HG03280 (cell line): ENCODE measurements at regions not wholly inside any gene's neighbourhood (a gene's known extent, or its start where the extent isn't known, plus 50 kb on each side); places are given as distances from the start of the nearest gene placed in this dataset.

Source experiments
- ATAC-seq: cut with Tn5 transposase; IDR thresholded peaks from one replicate; pipeline ENCODE4 v1.9.1; 2021; ENCODE audit warnings: mild to moderate bottlenecking, moderate library complexity; ENCODE audit not compliant: unreplicated experiment

DNA sequence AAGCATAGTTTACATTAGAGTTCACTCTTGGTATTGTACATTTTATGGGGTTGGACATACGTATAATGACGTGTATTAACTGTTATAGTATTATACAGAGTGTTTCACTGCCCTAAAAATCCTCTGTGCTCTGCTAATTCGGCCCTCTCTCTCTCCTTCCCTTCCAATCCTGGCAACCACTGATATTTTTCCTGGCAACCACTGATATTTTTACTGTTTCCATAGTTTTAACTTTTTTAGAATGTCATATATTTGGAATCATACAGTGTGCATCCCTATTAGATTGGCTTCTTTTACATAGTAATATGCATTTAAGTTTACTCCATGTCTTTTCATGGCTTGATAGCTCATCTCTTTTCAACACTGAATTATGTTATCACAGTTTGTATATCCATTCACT lies 526.7 kb downstream of the RIT2 start:
- ATAC-seq: no peak

DNA sequence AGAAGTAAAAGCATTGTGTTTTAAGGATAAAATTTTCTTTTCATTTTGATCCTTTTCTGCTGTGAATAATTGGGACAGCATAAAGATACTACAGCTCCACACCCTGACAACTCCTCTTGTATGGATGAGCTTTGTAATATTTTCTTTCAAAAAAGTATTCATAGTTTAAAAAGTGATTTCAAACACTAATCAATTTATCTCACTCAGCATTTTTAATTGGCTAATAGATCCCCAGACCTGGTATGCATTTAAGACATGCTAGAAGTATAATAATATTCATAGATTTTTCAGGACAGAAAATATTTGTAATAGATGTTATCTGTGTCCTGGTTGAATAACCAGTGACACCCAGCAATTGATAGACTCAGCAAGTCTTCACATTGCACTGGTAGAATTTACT lies 510.7 kb downstream of the RIT2 start:
- no peak for ATAC-seq

DNA sequence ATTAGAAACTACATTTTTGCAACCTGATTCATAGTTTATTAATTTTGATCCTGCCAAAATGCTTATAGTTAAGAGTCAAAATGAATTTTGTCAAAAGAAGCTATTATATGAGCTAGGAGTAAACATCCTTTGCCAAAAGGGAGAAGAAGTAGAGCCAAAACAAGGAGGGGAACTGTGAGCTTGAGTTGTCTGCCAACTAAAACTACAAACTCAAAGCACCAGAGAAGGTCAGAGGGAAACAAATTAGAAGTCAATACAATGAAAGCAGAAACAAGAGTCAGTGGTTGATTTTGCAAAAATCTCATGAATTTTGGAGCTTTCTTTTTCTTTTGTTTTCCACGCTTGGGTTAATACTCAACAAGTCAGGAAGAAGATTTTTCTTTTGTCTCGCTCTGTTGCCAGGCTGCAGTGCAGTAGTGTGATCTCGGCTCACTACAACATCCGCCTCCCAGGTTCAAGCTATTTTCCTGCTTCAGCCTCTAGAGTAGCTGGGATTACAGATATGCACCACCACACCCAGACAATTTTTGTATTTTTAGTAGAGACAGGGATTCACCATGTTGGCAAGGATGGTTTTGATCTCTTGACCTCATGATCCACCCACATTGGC lies 508.5 kb downstream of the RIT2 start:
- no peak for ATAC-seq

DNA sequence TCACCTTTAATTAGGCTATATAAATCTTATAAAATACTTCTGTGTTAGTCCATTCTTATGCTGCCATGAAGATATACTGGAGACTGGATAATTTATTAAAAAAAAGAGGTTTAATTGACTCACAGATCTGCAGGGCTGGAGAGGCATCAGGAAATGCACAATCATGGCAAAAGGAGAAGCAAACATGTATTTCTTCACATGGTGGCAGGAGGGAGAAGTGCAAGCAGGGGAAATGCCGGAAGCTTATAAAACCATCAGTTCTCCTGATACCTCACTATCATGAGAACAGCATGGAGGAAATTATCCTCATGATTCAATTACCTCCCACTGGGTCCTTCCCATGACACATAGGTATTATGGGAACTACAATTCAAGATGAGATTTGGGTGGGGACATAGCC lies 504.4 kb downstream of the RIT2 start:
- no peak for ATAC-seq

DNA sequence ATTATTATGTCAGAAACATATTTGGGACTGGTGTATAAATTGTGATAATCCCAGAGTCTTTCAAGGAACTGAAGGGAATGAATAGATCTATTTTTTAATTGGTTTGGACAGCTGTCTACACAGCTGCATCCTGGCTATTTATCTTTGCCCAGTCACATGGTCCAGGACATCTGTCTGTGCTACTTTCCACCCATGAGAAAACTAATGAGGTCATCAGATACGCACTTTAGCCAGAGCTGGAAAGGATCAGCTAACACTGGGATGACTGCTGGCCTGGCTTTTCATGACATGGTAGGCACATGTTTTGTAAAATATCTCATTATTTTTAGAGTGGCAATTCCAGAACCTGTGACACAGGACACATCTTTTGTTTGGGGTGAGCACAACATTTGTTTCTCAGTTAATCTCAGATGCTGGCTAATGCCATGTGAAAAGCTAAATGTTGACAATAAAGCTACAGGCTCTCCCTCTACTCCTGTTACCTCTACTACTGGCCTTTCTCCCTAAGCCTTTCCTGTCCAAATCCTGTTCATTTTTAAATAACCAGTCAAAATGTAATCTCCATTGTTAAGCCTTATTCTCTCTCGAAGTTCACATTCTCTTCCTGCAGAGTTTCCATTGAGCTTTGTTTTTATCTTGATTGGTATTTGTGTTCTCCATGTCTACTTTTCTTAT lies 500.7 kb downstream of the RIT2 start:
- no peak for ATAC-seq

DNA sequence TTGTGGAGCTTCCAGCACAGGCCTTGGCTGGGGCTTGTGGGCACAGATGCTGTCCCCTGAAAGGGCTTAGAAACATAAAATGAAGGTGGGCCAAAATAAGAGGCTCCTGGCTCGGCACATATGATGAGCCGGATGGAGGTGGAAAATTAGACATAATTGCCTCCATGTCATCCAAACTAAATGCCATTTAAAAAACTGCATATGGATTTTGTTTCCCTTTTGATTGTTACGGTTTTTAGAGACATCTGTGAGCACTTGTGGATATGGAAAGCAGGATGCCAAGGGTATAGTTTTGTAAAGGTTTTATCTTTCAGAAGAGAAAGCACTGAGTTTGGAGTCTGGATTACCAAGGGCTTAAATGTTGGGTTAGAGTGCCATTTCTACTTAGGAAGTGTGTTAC lies 498.3 kb downstream of the RIT2 start:
- ATAC-seq: no peak

DNA sequence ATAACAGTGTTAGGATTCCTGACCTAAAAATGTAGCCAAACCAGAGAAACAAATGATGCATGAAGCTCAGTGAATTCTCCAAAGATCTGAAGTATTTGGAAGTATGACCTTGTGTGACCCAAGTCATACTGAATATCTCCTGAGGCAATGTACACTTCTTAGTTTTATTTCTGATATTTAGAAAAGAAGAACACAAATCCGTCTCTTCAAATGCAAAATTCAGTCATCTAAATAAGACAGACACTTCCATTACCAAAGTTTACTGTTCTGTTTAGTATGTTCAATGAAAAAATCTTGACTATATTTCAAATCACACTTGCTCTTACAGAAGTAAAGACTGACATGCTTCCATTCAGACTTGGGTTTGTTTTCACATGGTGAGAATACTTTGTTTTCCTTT lies 495.7 kb downstream of the RIT2 start:
- no peak for ATAC-seq

DNA sequence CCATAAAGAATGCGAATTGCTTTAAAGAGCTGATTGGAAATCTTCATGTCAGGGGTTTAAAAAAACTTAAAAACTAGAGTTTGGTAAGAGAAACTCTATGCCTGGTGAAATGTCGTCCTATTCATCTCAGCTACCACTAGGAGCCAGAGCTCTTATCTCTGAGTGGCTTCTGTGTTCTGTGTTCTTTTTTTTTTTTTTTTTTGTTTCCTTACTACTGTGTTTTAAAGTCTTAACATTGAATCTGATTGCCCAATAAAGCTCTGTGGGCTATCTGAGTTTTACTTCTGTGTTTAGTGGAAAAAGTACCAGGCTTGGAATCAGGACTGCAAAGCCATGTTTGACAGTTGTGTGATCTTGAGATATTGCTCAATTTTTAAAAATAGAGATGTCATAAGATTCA lies 494.8 kb downstream of the RIT2 start:
- no peak for ATAC-seq

DNA sequence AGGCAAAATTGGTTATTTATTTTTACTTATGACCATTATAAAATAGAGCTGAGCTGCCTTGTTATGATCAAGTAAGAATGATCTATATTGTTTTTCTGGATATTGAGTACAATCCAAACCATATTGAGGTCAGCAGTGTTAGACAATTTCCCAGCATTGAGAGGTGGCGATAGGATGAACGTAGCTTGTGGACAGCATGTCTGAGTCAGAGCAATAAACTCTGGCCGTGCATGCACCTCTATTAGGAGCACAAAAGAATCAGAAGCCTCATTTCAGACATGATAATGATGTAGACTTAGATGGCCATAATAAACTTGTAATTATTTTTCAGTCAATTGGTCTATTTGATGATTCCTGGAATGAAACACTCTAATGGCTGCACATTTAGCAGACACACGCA lies 491.6 kb downstream of the RIT2 start:
- no peak for ATAC-seq

DNA sequence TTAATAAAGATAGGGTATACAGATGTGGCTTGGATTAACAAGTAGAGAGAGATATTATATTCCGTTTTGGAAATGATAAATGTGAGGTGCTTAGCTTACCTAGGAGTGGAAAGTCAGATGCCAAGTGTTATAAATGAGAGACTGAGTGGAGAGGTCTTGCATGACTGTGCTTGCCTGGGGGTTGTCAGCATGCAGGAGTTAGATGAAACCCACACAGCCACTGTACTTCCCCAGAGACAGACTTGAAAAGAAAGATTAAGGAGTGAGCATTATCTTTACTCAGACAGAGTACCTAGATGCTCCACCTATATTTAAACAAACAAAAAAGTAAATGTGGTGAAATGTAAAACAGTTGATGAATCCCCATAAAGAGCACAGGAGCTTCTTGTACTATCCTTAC lies 482.7 kb downstream of the RIT2 start:
- no peak for ATAC-seq

DNA sequence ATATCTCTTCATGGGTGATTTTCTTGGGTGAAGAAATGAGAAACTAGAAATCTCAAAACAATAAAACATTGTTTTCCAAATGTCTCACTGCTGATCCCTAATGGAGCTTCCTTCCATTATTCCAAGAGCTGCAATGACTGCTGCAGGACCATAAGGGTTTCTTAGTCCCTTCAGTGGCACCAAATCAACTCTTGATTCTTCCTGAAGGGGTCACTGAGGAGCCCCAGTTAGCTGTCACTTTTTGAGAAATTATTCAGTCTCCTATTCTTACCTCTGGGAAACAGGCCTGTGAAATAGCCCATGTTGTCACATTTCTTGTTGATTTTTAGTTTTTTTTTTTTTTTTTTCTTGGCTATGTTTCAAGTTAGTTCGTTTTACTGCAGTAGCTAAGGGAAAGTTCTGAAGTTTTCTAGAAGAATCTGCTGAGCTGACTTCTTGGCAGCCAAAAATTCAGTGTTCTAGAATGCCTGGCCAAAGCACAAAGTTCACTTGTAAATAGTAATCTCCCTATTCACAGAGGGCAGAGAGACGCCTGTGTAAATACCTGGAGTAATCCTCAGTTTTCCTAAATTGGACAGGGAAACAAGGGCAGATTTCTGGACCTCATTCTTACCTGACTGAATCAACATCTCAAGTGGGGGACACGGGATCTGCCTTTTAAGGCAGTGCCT lies 480.0 kb downstream of the RIT2 start:
- no peak for ATAC-seq

DNA sequence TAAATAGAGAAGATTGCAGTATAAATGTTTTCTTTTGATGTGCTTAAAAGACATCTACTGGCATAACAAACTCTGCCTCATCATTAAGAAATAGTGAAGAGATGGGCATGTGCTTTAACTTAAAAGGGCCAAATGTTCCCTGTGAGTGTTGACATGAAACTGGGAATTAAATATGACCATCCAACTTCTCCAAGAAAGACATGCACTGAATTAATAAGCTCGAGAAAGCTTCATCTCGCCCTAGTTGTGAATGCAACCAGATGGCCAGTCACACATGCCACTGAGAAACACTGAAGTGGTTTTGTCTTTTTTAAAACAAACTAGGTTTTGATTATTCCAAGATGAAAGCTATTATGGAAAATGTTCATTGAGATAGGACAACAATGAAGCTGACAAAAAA lies 479.2 kb downstream of the RIT2 start:
- no peak for ATAC-seq

DNA sequence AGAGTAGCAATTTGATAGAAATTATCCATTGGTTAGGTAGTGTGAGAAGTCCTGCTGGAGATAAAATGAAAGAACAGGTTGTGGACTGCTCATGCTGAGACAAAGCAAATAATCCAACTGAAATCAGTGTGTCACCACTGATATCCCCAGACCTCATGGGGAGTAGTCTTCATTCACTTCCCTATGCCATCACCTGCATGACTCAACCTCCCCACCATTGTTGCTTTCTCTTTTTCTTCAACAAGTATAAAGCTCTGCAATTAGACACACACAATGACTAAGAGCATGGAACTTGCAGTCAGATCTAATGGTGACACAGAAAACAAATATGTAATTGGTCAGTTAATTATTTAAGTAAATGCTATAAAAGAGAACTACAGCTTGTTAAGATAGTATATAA lies 475.3 kb downstream of the RIT2 start:
- ATAC-seq: no peak

DNA sequence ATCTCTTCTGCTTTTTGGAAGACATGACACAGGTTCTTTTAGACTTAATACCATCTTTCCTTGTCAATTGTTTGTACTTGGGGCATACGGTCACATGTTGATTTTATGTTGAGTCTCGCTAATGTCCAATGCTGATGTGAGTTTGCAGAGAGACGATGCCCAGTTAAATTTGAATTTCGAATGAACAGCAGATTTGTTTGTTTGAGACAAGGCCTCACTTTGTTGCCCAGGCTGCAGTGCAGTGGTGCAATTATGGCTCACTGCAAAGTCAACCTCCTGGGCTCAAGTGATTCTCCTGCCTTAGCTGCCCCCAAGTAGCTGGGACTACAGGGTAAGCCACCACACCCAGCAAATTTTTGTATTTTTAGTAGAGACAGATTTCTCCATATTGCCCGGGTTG lies 473.5 kb downstream of the RIT2 start:
- ATAC-seq: no peak

DNA sequence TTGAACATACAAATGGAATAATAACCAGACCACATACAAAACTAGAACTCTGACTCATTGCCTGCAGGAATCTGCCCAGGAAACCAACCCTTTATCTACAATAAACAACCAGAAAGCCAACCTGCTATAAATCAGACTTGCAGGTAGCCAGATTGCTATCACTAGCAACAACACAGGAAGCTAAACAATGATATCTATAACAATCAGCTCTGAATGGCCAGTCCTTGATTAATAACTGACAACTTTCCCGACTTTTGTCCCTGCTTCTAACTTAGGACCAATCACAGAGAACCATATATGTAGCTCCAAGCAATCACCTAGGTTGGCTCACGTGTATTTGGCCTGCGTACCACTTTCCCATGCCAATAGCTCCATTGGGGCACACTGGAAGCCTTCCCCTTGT lies 470.8 kb downstream of the RIT2 start:
- no peak for ATAC-seq

DNA sequence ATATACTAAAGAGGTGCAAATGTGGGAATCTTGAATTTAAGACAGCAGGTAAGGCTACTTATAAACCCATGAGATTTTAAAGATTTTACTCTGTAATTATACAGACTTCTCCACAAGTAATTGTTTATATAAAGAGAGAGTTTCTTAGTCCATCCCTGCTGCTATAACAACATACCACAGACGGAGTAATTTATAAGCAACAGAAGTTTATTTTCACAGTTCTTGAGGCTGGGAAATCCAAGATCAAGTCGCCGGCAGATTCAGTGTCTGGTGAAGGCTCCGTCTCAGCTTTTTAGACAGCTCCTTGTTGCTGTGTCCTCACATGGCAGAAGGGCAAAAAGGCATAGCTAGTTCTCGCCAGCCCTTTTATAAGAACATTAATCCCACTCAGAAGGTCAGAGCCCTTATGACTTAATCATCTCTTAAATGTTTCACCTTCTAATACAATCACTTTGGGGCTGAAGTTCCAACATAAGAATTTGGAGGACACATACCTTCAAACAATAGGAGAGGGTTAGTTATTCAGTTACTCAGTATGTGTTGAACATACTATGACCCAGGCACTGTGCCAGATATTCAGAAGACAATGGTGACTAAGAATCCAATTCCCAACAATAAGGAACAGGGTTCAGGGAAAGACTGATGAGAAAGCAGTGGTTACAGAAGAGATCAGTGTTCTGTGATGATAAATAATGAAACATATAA lies 466.0 kb downstream of the RIT2 start:
- ATAC-seq: no peak

DNA sequence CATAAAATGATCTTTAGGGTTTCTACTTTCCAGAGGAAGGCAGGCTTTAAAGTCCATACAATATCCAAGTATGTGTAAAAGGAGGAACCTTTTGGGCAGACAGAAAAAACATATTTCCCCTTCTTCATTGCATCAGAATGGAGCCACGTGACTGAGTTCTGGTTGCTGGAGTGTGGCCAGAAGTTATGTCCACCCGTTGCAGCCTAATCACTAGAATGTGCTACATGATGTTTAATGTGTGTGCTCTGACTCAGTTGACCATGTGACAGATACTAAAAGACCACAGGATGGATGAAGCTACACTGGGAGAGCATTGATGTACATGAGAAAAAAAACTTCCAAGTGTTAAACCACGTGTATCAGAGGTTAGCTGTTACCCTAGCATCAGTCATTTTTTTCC lies 460.9 kb downstream of the RIT2 start:
- no peak for ATAC-seq

DNA sequence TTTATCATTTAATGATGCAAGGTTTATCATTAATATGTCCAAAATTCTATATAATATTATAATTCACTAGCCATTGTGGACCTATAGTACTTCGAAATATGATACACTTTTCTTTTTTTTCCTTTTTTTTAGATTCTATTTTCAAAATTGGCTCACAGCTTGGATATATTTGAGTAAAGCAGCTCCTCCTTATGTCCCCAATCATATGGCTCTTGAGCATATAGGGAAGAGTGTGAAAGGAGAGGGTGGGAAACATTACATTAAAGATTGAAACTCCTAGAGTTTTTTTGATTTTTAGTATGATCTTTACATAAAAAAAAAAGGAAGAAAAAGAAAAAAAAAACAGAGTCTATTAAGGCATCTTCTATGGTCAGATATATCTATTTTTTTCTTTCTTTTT lies 457.9 kb downstream of the RIT2 start:
- no peak for ATAC-seq

DNA sequence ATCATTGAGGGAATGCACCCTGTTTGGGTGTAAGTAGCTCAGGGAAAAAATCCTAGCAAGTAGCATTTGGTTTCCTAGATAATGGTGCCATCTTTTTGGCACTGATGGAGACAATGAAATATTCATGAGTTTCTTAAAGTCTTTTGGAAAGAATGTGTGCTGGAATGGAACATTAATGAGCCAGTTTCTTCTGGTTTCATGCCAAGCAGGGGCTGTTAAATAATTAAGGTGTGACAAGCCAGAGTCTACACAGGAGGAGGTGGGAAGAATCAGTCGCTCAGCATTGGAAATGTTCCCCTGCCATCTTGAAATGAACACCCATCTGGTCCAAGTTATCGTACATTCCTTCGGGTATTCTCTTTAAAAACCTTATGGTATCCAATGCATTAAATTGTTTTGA lies 457.3 kb downstream of the RIT2 start:
- no peak for ATAC-seq

DNA sequence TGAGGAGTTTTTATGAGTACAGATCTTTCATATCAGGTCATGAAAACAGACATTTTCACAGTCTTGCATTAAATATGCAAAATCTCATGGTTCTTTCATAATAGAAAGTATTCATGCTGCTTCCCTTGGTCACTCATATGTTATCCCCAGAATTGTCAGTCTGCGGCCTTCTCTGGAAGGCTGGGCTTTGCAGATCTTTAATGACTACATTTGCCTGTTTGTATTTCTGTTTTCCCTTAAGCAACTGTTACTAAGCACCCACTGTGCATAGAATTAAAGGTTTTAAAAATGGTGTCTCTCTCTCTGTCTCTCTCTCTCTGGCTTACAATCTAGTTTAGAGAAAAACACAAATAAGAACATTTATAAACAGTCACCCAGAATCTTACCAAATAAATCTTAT lies 456.3 kb downstream of the RIT2 start:
- ATAC-seq: no peak

DNA sequence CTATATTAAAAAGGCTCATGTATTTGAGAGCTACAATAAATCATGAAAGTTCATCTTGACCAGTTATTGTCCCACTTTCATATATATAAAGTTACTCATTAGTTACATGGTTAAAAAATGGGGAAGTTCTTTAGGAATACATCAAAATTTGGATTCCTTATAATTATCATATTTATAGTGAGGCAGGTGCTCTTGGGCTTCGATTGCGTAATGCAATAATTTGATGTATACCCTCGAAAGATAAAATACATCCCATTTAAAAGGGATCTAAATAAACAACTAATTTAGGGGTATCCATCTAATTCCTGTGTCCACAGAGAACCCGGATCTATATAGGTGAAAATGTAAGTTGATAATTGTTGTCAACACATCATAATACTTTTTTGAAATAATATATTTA lies 444.6 kb downstream of the RIT2 start:
- ATAC-seq: no peak

DNA sequence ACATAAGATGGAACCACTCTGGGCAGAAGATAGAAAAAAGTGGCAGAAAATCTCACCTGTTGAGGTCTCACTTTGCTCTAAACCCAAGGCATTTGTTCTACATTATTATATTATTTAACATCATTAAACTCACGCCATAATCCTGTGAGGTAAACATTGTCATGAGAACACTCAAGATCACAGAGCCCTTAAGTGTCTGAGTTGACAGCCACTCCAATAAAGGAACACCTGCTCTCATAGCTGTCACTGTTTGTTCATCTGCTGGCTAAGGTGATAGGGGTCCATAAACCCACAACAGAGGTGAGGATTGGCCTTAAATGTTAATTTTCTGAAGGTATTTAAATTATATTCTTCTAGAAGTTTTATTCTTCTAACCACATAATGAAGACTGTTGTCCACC lies 439.7 kb downstream of the RIT2 start:
- ATAC-seq: no peak
